ENCODE measurements at regions not wholly inside any gene's neighbourhood (a gene's known extent, or its start where the extent isn't known, plus 50 kb on each side); places are given as distances from the start of the nearest gene placed in this dataset.

DNA sequence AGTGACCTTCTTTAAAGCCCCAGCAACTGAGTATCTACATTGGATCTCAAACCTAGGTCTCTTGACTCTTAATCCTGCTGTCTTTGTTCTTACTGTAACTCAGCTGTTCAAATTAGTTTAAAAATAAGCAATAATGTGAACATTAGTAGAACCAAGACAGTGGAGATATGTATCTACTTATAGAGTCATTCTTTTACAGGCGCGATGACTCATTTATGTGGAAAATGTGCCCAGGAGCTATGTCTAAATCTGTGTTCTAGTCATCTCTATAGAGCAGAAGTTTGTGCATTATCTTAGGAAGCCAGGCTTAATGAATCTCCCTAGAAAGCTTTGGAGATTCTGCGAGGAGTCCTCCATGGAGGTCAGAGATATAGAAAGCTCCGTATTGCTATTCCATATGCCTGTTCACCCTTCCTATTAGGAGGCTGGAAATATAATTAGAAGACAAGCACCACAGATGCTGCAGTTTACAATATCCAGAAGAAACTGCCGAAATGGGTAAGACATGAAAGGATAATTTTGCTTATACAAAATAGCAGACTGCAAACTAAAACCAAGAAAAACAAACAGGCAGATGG, 211.6 kb downstream of the TRIB2 start:
- TF ChIP-seq CTCF (IDR thresholded peaks at IDR 0.05; ENCODE audit: low read depth, low read length), result no peak
- no peak overlapping the region for H3K4me3 ChIP-seq (ENCODE audit: low read depth, low read length)

DNA sequence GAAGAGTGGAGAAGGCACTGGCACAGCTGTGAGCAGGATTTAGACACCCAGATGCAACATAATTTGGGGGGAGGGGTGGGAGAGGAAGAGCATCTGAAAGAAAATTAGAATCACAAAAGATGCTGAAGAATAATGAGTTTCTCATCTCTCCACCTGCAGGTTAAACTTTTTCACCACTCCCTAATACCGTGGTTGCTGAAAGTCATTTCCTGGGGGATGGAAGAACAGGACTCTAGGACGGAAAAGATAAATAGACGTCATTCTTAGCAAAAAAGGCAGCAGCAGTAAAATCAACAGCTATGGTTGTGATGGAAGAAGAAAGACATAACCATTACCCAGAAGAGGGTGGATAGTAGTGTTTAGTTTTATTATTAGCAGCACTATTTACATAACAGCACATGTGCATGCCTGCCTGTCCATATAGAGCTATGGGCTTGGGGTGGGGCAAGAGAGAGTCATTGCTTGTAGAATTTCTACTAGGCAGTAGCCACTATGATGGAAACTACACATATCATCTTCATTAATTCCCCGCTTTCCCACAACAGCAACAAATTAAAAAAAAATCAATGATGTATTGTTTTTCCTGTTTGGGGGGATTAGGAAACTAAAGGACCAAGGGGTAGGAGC, 212.2 kb downstream of the TRIB2 start:
- no peak overlapping the region for H3K4me3 ChIP-seq (ENCODE audit: low read depth, low read length)
- no peak for TF ChIP-seq CTCF (IDR thresholded peaks at IDR 0.05; ENCODE audit: low read depth, low read length)

GRCh38 chr2:12929758-12930157, 213.0 kb downstream of the TRIB2 start:
- TF ChIP-seq CTCF (IDR thresholded peaks at IDR 0.05; ENCODE audit: low read depth, low read length), result no peak

GRCh38 chr2:12930391-12930790, 213.7 kb downstream of the TRIB2 start:
- TF ChIP-seq CTCF (IDR thresholded peaks at IDR 0.05; ENCODE audit: low read depth, low read length), result no peak

More at GRCh38 chr2:12929758-12930157, 213.0 kb downstream of the TRIB2 start:
- H3K4me3 ChIP-seq (ENCODE audit: low read depth, low read length), result no peak overlapping the region

GRCh38 chr2:12931186-12931844, 214.6 kb downstream of the TRIB2 start:
- peak; percentile 79 for TF ChIP-seq CTCF (IDR thresholded peaks at IDR 0.05; ENCODE audit: low read depth, low read length)

More at GRCh38 chr2:12930391-12930790, 213.7 kb downstream of the TRIB2 start:
- no peak overlapping the region for H3K4me3 ChIP-seq (ENCODE audit: low read depth, low read length)

GRCh38 chr2:12932192-12932591, 215.5 kb downstream of the TRIB2 start:
- TF ChIP-seq CTCF (IDR thresholded peaks at IDR 0.05; ENCODE audit: low read depth, low read length), result no peak
- no peak overlapping the region for H3K4me3 ChIP-seq (ENCODE audit: low read depth, low read length)

More at GRCh38 chr2:12931186-12931844, 214.6 kb downstream of the TRIB2 start:
- H3K4me3 ChIP-seq (ENCODE audit: low read depth, low read length), result no peak overlapping the region

DNA sequence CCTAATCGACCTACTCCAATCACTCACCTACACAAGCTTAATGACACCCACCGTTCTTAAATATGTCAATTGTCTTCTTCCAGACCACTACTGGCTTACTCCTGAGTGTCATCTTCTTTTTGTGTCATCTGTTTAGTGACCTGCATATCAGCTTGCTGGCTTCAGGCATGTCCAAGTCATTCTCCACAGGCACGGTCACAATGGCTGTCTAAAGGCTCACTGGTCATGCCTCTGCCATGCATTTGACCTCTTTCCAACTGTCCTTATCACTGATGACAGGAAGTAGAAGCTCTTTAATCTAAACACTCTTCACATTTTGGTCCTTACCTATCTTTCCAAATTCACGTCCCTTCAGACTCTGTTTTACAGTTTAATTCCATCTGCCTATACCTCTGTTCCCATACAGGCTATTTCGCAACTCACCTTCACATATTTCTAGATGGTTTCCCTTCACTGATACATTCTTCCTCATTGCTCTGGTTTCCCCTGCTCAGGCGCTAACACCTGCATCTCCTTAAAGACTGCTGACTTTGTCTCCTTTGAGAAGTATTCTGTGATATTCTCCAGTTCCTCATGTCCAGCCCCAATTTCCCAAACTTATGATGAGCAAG, 217.5 kb downstream of the TRIB2 start:
- H3K4me3 ChIP-seq (ENCODE audit: low read depth, low read length), result no peak overlapping the region
- TF ChIP-seq CTCF (IDR thresholded peaks at IDR 0.05; ENCODE audit: low read depth, low read length), result no peak
